ENCODE measurements at regions not wholly inside any gene's neighbourhood (a gene's known extent, or its start where the extent isn't known, plus 50 kb on each side); places are given as distances from the start of the nearest gene placed in this dataset.

- TF ChIP-seq CEBPB (IDR thresholded peaks at IDR 0.05; ENCODE audit: low read depth, low read length) (no peak), POLR2A (IDR thresholded peaks at IDR 0.05; ENCODE audit: low read depth, low read length) (no peak)
These were observed 276.8 kb downstream of the ZNF674 start for GRCh38 chrX:46268412-46268811.

All from IMR-90 (cell line).